Left ventricle myocardium superior (tissue), 1 donor: ENCODE measurements at regions not wholly inside any gene's neighbourhood (a gene's known extent, or its start where the extent isn't known, plus 50 kb on each side); places are given as distances from the start of the nearest gene placed in this dataset.
"Not testable (repeated sequence)": the region's sequence is repeated elsewhere in the genome, so short reads cannot be mapped to it uniquely, and the experiment has no call there.

Experiments used
- ATAC-seq: fragments of 200-7000 bp; cut with Tn5 transposase; one replicate; pipeline ENCODE4 v1.9.1; 2020; ENCODE audit warnings: mild to moderate bottlenecking, moderate library complexity
- DNase-seq: peaks from one replicate; pipeline ENCODE4 v3.0.0-alpha.2; 2020
- intact Hi-C: fragments of 100-400 bp; cut with micrococcal nuclease; formaldehyde crosslinking; loops from one replicate; pipeline ENCODE4 v1.11.0; 2022
- donor health status: DM: no; HTN: yes; CAD: no; lungs with severe emphysema.

DNA sequence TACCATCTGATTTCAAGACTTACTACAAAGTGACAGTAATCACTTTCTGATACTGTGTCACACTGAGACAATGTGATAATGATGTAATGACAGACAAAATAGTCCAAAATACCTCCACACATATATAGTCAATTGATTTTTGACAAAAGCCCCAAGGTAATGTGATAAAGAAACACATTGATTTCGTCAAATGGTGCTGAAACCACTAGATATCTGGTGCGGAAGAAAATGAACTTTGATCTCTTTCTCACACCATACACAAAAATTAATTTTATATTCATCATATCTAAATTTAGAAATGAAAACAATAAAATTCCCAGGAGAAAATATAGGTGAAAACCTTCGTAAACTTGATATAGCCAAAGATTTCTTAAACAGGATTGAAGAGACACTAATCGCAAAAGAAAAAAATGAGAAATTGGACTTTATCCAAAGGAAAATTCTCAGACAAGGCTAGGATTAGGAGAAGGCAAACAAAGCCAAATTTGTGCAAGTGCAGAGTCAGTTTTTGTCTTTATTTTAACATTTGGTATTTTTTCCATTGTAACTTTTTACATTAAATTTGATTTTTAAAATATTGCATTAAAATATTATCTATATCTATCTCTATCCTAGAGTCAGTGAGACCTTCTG lies 739.9 kb downstream of the DIAPH3 start:
- ATAC-seq (no peak), DNase-seq (no peak)
- intact Hi-C loops, result no loop called here

DNA sequence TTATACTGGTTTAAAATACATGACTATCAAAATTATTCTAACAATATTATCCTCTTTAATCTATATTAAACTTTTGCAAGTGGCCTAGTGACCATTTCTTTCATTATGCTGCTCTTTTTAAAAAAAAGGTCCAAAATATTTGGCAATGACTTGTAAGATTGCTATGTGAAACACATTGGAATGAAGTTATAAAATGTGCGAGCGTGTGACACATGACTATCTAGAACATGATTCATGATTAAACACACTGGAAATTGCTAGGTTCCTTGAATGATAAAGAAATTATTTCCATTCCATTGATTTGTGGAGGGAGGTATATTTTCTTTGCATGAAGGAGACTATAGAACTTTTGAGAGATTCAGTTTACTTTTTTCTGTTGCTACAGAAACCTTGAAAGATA lies 739.1 kb downstream of the DIAPH3 start:
- no peak for DNase-seq
- intact Hi-C loops, result no loop called here
- no peak for ATAC-seq

DNA sequence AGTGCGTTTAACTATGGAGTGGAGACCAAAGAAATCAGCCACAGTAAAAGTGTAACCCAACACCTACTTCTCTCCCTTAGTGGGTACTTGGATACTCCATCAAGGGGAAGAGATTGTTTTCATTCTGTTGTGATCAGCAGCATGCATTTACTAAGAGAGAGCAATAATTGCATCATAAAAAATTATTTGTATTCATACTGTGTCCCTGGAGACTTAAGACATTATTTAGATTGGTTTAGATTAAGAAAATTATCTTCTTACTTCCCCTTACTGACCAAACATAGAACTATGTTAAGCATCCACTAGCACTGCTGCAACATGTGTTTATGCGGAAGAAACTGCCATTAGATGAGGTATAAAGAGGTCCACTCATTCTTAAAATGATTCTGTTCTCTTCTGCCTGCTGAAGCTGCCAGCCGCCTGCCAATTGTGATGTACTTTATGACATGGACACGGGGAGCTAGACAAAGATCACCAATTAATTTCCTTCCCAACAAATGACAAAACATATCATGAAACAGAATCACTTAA lies 738.5 kb downstream of the DIAPH3 start:
- intact Hi-C loops, result no loop called here
- no peak for ATAC-seq
- DNase-seq, result no peak

DNA sequence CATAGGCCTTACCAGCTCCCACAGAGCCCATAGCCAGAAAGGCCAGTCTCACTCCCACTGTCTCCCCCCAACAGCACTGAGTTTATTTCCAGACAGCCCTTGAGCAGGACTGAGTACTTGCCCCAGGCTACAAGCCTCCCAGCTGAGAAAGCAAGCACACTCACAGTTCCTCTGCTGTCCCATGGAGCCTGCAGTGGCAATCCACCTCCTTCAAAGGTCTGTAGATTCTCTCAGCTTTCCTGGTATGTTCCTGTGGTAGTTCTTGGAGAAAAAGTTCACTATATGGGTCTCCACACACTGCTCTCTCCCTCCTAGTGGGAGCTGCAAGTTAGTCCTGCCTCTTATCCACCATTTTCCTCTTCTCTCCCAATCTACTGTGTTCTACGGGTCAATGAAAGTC lies 728.7 kb downstream of the DIAPH3 start:
- ATAC-seq, result no peak
- intact Hi-C loops, result no loop called here
- DNase-seq, result no peak

DNA sequence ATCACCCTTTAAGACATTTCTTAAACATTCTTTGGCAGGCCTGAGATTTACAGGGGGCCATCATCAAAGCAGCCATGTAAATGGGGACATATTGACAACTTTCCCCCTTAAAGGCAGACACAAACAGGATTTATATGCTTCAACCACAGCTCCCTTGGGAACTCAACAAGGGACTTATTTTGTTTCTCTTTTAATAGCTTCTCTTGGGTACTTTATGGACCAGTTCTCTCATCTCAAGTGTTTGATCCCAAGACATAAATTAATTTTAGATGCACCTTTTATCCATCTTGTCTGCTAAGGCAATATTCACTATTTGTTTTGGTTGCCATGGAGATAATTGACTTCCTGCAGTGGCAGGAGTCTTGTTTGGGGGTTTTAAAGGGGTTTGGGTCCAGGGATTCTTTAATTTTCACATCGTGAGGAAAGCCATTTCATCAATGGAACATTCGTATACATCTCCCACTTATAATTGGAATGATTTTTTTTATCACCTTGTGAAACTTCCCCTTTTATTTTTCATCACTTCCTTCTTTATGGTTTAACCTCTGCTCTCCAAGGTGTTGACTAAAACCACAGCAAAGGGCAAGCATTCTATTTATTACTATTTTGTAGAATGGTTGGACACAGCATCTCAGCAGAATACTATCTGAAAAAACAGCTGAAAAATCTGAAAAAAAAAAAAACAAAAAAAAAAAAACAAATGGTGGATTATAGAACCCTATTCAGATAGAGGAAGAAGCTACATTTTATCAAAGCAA lies 726.0 kb downstream of the DIAPH3 start:
- no peak for DNase-seq
- intact Hi-C loops, result no loop called here

DNA sequence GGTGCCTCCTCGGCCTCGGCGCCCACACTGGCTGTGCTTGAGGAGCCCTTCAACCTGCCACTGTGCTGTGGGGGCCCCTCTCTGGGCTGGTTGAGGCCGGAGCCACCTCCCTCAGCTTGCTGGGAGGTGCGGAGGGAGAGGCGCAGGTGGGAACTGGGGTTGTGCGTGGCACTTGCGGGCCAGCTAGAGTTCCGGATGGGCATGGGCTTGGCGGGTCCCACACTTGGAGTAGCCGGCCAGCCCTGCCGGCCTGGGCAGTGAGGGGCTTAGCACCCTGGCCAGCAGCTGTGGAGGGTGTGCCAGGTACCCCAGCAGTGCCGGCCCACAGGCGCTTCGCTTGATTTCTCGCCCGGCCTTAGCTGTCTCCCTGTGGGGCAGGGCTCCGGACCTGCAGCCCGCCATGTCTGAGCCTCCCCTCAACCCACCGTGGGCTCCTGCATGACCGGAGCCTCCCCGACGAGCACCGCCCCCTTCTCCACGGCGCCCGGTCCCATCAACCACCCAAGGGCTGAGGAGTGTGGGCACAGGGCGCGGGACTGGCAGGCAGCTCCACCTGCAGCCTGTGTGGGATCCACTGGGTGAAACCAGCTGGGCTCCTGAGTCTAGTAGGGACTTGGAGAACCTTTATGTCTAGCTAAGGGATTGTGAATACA lies 723.8 kb downstream of the DIAPH3 start:
- DNase-seq (no peak), ATAC-seq (no peak)
- intact Hi-C loops, result no loop called here

More for the DNA sequence above, 726.0 kb downstream of the DIAPH3 start:
- no peak for ATAC-seq

DNA sequence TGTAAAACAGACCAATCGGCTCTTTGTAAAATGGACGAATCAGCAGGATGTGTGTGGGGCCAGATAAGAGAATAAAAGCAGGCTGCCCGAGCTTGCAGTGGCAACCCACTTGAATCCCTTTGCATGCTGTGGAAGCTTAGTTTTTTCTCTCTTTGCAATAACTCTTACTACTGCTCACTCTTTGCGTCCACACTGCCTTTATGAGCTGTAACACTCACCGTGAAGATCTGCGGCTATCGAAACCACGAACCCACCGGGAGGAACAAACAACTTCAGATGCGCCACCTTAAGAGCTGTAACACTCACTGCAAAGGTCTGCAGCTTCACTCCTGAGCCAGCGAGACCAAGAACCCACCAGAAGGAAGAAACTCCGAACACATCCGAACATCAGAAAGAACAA lies 722.7 kb downstream of the DIAPH3 start:
- DNase-seq, ATAC-seq, intact Hi-C loops: not testable (repeated sequence)

DNA sequence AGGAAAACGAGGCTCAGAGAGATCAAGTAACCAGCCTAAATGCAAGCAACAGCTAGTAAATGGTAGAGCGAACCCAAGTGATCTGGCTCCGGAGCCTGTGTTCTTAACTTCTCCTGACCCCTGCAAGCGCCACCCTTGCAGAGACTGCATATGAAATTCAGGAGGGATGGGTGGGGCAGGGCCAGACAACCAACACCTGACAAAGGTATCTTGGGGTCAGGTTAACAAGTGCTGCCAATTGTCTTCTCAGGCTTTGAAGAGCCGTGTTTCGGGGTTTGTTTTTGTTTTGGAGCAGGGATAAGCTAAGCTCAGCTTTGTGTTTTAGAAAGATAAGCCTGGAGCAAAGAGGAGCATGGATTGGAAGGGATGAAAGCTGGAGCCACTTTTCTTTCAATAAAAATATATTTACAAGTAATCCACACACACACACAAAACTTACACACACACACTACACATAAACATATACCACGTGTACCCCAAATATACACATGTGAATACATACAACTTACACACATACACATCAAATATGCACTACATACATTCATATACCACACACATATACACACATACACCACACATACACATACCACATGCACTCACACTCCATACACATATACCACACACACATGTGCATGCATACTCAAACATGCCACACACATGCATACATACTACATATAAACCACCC lies 722.0 kb downstream of the DIAPH3 start:
- intact Hi-C loops, result no loop called here
- ATAC-seq (no peak), DNase-seq (no peak)

DNA sequence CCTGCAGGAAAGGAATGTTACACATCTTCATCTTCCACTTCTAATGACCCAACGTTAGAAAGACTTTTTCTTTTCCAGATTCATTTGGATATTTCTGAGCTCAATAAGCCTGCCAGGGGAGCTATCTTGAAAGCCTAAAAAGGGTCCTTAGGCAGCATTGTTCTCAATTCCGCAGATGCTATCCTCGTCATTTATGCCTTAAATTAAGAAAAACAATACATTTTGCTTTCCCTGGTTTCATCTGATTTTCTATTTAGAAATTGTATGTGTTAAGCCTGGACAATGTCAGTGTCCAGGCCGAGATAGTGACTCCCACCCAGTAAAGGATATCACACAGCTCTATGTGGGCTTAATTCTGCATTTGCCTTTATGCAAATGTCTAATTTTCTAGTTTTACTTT lies 721.3 kb downstream of the DIAPH3 start:
- DNase-seq (no peak), ATAC-seq (no peak)
- intact Hi-C loops, result no loop called here

DNA sequence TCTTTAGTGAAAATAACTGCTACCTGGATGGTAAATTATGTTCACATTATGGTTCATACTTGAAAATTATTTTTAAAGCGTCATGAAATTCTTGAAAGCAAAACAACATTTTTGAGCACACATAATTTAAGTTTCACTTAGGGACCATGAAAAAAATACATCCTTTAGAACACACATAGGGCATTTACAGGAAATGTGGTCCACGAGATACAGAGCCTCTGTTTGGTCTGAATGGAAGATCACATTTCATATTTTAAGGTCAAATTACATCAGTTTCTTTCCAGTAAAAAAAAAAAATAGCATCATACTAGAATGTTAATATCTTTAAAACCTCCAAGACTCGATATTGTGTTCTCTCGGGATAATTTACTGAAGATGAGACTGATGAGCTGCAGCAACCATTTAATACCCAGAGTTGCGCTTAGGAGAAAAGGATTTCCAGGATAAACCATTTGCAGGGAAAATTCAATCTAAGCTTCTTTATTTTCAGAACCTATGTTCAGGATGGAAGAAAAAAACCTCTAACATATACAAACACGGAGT lies 720.7 kb downstream of the DIAPH3 start:
- DNase-seq (no peak), ATAC-seq (no peak)
- intact Hi-C loops, result no loop called here

DNA sequence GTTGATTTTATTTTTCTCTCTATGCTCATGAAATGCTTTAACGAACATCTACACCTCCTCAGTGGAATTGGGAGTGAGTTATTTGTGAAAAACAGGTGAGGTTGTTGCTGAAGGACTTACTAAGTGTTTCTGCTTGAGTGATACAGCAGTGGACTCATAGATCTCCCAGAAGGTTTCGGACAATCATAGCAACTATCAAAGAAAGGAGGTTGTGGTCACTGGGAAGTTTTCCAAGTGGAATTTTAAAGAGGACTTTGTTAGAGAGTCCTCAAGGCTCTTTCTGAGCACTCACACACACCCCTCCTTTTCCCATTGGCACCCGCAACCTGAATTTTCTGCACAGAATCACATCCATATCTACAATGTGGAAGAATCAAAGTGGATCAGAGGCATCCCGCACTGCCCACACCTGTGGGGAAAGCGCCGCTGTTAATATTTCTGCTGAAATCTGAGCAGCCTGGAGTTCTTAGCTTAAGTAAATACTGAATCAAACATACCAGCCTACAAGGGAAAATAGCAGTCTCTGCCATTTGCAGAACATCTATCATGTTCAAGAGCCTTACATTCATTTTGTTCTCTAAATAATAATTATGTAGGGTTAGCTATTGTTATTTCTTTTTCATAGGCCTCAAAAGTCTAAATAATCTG lies 719.4 kb downstream of the DIAPH3 start:
- intact Hi-C loops, result no loop called here
- DNase-seq, result no peak
- ATAC-seq, result no peak

DNA sequence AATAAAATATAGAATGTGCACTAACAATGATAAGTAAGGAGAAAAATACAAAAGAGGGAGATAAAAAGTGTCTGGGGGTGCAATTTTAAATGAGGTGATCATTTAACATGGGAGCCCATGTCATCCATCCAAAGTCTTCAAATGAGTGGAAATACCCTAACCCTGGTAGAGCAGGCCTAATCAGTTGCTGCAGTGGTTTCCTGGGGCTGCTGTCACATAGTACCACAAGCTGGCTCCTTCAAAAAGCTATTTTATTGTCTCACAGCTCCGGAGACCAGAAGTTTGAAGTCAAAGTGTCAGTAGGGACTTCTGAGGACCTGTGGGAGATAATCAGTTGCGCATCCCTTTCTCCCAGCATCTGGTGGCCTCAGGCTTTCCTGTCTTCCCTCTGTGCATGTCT lies 717.9 kb downstream of the DIAPH3 start:
- no peak for DNase-seq
- no peak for ATAC-seq
- intact Hi-C loops, result no loop called here

DNA sequence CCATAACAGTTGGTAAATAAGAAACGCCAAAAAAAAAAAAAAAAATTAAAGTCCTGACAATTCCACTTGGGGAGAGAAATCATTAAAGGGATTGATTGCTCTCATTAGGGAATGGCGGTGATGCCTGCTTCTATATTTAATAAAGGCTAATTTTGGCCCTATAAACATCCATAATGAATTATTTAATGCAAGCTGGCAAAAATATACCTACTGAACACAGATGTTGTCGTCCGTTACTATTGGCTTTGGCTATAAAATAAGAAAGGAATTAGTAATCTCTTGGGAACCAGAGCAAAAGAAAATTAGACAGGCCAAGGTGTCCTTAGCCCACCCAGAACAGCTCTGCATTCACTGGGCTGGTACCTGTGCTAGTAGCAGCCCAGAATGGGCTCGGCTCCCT lies 717.3 kb downstream of the DIAPH3 start:
- DNase-seq (no peak), ATAC-seq (no peak)
- intact Hi-C loops, result no loop called here

DNA sequence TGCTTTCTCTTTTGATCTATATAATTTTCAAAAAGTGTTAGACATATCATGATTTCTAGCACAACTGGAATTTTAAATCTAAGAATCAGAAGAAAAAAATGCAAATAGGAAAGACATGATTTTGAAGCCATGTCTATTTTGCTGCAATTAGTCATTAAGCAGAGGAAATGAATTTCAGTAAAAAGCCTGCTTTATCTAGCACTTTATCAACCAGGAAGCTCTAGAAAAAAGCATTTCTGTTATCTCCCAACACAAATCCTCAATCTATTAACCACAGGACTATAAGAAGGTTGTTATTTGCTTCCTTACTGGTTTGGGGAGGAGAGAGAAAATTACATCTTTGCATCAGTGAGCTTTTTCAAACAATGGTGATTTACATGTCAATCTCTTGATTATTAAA lies 716.7 kb downstream of the DIAPH3 start:
- DNase-seq (no peak), ATAC-seq (no peak)
- intact Hi-C loops, result no loop called here

DNA sequence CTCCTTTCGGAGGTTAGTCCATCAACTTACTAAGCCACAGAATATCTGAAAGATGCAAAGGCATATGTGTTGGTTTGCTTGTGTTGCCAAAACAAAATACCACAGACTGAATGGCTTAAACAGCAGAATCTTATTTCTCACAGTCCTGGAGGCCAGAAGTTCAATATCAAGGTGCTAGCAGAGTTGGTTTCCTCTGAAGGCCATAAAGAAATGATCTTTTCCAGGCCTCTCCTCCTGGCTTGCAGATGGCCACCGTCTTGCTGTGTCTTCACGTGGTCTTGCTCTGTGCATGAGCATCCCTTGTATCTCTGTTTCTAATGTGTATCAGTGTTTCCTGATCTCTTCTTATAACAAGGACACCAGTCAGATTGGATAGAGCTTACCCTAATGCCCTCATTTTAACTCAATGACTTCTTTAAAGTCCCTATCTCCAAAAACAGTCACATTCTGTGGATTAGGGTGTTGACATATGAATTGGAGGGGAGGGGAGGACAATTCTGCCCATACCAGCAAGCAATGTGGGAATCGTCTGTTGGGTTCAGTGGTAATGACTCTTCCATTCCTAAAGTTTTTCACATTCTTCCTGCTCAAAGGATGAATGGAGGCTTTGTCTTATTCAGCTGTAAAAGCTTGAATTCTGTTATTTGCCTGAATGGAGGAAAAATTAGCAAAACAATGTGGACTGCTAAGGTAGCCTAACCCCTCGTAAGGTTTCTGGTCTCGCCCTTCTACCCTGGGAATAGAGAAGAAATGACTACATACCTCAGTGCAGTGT lies 715.7 kb downstream of the DIAPH3 start:
- ATAC-seq (no peak), DNase-seq (no peak)
- intact Hi-C loops, result no loop called here

DNA sequence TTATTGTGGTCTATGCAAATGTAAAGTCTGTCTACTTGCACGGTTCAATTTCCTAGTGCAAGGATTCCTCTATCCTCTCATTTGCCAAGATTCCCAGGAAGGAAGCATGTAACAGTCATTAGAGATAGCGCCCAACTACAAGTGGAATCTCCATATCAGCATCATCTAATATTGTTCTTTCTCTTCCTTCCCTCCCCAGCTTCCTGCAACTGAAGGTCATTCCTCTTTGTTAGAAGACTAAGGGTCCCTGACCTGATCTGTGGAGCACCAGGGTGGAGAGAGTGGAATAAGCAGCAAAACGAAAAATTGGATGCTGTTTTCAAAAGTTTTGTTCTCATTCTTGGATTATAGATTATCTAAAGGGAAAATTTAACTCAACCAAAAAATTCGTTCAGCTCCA lies 714.0 kb downstream of the DIAPH3 start:
- DNase-seq (no peak), ATAC-seq (no peak)
- intact Hi-C loops, result no loop called here

DNA sequence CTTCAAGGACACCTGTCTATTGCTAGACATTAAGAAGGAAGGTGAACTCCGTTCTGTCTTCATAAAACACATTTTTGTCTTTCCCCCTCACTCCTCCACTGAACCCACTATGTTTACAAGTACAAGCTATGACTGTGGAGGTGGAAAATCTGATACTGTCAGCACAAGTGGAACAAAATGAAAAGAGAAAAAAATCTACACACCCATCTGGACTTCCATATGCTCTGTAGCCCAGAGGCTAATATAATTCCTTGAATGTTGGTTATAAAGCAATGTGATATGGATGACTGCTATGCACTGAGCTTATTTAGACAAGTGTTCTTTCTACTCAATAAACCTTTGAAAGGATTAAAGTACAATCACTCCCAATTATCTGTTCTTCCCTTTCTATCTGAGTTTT lies 713.5 kb downstream of the DIAPH3 start:
- intact Hi-C loops, result no loop called here
- ATAC-seq (no peak), DNase-seq (no peak)

DNA sequence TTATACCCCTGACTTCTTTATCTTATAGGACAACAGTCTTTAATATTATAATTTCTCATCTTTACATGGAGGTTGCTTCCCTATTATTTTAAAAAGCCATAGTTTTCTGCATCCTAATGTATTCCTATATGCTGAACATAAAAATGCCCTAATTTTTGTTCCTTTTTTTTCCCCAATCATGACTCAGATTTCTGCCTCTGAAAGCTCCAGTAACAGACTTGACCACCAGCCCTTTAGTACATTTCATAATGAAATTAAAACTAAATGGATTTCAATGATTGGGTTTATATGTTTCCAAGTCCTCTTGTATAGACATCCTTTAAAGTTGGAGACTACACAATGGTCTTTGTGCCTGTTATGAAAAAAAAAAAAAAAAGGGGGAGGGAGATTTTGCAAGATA lies 712.5 kb downstream of the DIAPH3 start:
- no peak for DNase-seq
- intact Hi-C loops, result no loop called here
- no peak for ATAC-seq
